ENCODE measurements at regions not wholly inside any gene's neighbourhood (a gene's known extent, or its start where the extent isn't known, plus 50 kb on each side); places are given as distances from the start of the nearest gene placed in this dataset.

DNA sequence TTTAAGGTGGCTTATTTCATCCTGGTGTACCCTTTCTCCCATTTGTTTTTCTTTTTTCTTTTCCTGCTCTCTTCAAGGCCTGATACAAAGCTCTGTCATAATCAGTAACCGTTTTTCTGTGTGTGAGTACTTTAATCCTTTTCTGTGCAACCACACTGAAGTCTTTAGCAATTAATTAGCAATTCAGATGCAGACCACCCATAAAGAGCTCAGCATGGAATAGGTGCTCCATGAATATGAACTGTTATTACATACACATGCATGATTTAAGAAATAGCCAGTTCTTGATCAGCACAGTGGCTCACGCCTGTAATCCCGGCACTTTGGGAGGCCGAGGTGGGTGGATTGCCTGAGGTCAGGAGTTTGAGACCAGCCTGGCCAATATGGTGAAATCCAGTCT is 1386.6 kb downstream of the AACS start:
- TF ChIP-seq EP300 (IDR thresholded peaks at IDR 0.05), result no peak
- no peak for TF ChIP-seq CTCF (IDR thresholded peaks at IDR 0.05)
- no peak for TF ChIP-seq POLR2AphosphoS5 (IDR thresholded peaks at IDR 0.05)
- no peak for TF ChIP-seq POLR2A (IDR thresholded peaks at IDR 0.05)

Data from stomach (tissue), 4 donors.